ENCODE measurements at regions not wholly inside any gene's neighbourhood (a gene's known extent, or its start where the extent isn't known, plus 50 kb on each side); places are given as distances from the start of the nearest gene placed in this dataset.

GRCh38 chr1:184219414-184219813 lies 167.4 kb upstream of the C1orf21 start:
- no peaks in the 10 kb centered on the region for H3K9me3 Mint-ChIP-seq
- DNase-seq: no peak
- H3K4me3 Mint-ChIP-seq: no peak overlapping the region
- H3K4me1 Mint-ChIP-seq (ENCODE audit: low read depth): peaks cover 1% of the 10 kb centered on the region
- H3K27me3 Mint-ChIP-seq: peaks cover 9% of the 10 kb centered on the region
- H3K36me3 Mint-ChIP-seq (ENCODE audit: low read depth): no peaks in the 10 kb centered on the region
- H3K27ac Mint-ChIP-seq: no peak overlapping the region

DNA sequence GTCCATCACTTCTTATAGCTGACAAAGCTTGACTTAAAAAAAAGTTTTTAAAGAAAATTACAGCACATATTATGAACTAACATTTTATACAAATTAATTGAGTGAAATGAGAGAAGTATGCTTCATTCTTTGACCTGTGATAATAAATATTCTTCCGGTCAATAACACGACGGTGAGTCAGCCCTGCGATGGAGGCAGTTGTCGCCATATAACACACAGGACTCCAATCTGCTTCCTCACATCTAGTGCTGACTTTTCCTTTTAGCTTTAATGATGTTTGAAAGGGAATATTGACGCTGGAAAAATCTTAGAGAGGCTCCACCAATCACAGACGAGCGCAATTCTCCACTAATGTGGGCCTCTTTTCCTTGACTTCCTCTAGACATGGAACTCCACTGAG lies 166.9 kb upstream of the C1orf21 start:
- H3K4me1 Mint-ChIP-seq (ENCODE audit: low read depth): peaks cover 1% of the 10 kb centered on the region
- DNase-seq: no peak
- H3K9me3 Mint-ChIP-seq: no peaks in the 10 kb centered on the region
- no peak overlapping the region for H3K4me3 Mint-ChIP-seq
- no peaks in the 10 kb centered on the region for H3K36me3 Mint-ChIP-seq (ENCODE audit: low read depth)
- H3K27ac Mint-ChIP-seq: no peak overlapping the region
- peaks cover 6% of the 10 kb centered on the region for H3K27me3 Mint-ChIP-seq

- Mint-ChIP-seq H3K9me3 (no peaks in the 10 kb centered on the region), H3K27me3 (peaks cover 5% of the 10 kb centered on the region), H3K4me1 (ENCODE audit: low read depth) (peaks cover 1% of the 10 kb centered on the region), H3K4me3 (no peak overlapping the region), H3K27ac (no peak overlapping the region), H3K36me3 (ENCODE audit: low read depth) (no peaks in the 10 kb centered on the region)
- DNase-seq: no peak
Measured at GRCh38 chr1:184221087-184221486, 165.7 kb upstream of the C1orf21 start.

GRCh38 chr1:184222652-184223052 lies 164.2 kb upstream of the C1orf21 start:
- no peaks in the 10 kb centered on the region for H3K36me3 Mint-ChIP-seq (ENCODE audit: low read depth)
- no peak overlapping the region for H3K4me3 Mint-ChIP-seq
- no peak overlapping the region for H3K27ac Mint-ChIP-seq
- no peaks in the 10 kb centered on the region for H3K9me3 Mint-ChIP-seq
- H3K27me3 Mint-ChIP-seq: peaks cover 5% of the 10 kb centered on the region
- H3K4me1 Mint-ChIP-seq (ENCODE audit: low read depth): peaks cover 1% of the 10 kb centered on the region
- DNase-seq: peak; percentile 53

GRCh38 chr1:184223216-184223615 lies 163.6 kb upstream of the C1orf21 start:
- no peak for DNase-seq
- peaks cover 1% of the 10 kb centered on the region for H3K4me1 Mint-ChIP-seq (ENCODE audit: low read depth)
- H3K9me3 Mint-ChIP-seq: no peaks in the 10 kb centered on the region
- H3K36me3 Mint-ChIP-seq (ENCODE audit: low read depth): no peaks in the 10 kb centered on the region
- H3K27me3 Mint-ChIP-seq: peaks cover 5% of the 10 kb centered on the region
- no peak overlapping the region for H3K4me3 Mint-ChIP-seq
- no peak overlapping the region for H3K27ac Mint-ChIP-seq

DNA sequence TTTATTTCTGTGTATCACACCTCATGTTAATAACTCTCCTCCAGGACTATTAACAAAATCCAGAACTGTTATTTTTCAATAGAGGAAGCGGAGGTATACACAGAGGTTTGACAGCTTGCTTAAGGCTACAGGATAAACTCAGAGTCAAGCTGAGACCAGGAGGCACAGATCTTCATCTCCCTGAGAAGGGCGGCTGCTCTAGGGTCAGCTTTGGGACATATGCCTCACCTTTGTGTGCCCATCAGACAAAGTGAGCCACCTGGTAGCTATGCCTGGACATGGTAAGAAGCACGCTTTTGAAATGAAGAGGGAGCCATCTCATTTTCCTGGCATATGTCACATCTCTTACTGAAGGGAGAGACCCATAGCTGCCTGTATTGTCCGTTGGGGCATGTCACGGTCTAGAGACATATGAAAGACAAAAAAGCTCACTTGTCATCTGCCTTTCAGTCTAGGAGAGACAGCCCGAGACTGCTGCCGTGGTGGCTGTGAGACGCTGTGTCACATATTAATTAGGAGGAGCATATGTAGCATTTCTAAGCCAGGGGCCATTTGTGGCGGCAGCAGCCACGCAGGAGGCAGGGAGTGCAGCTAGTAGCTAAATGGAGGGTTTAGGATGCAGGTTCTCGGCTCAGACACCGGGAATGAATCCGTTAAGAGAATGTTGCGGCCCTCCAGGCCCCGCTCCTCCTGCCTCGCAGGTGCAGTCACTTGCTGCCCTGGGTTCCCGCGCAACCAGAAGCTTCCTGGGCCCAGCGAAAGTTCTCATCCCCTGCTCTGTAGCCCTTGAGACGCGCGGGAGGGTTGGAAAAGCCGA lies 161.3 kb upstream of the C1orf21 start:
- peaks cover 5% of the 10 kb centered on the region for H3K27me3 Mint-ChIP-seq
- H3K36me3 Mint-ChIP-seq (ENCODE audit: low read depth): no peaks in the 10 kb centered on the region
- DNase-seq: no peak
- H3K27ac Mint-ChIP-seq: no peak overlapping the region
- no peaks in the 10 kb centered on the region for H3K9me3 Mint-ChIP-seq
- peaks cover 1% of the 10 kb centered on the region for H3K4me1 Mint-ChIP-seq (ENCODE audit: low read depth)
- no peak overlapping the region for H3K4me3 Mint-ChIP-seq

DNA sequence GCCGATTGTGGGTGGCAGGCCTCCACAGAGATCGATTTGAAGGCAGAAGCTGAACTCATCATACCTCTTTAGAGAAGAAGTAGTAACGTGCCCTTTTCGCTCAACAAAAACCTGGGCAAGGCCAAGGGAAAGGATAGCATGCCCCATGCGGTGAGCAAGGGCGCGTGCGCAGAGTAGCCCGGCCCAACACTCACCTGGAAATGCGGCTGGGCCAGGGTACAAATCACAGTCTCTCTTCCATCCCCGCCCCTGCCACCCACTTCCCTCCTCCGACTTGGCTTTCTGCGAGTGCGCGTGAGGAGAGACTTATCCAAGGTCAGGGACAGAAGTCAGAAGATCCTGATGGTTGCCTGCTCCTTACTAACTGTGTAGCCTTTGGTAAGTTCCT lies 160.7 kb upstream of the C1orf21 start:
- Mint-ChIP-seq H3K4me1 (ENCODE audit: low read depth) (peaks cover 1% of the 10 kb centered on the region), H3K27ac (no peak overlapping the region), H3K4me3 (no peak overlapping the region), H3K9me3 (no peaks in the 10 kb centered on the region), H3K27me3 (peaks cover 5% of the 10 kb centered on the region), H3K36me3 (ENCODE audit: low read depth) (no peaks in the 10 kb centered on the region)
- no peak for DNase-seq

- H3K9me3 Mint-ChIP-seq: no peaks in the 10 kb centered on the region
- DNase-seq: no peak
- no peaks in the 10 kb centered on the region for H3K36me3 Mint-ChIP-seq (ENCODE audit: low read depth)
- H3K4me3 Mint-ChIP-seq: no peak overlapping the region
- peaks cover 13% of the 10 kb centered on the region for H3K27me3 Mint-ChIP-seq
- no peak overlapping the region for H3K27ac Mint-ChIP-seq
- H3K4me1 Mint-ChIP-seq (ENCODE audit: low read depth): no peaks in the 10 kb centered on the region
Measured at GRCh38 chr1:184228558-184228957, 158.3 kb upstream of the C1orf21 start.

- Mint-ChIP-seq H3K9me3 (peaks cover 2% of the 10 kb centered on the region), H3K36me3 (ENCODE audit: low read depth) (no peaks in the 10 kb centered on the region), H3K4me1 (ENCODE audit: low read depth) (no peaks in the 10 kb centered on the region), H3K4me3 (no peak overlapping the region), H3K27ac (no peak overlapping the region), H3K27me3 (peaks cover 18% of the 10 kb centered on the region)
- DNase-seq: no peak
Measured at GRCh38 chr1:184237588-184237987, 149.2 kb upstream of the C1orf21 start.

- DNase-seq: no peak
- Mint-ChIP-seq H3K4me3 (no peak overlapping the region), H3K9me3 (no peaks in the 10 kb centered on the region), H3K36me3 (ENCODE audit: low read depth) (no peaks in the 10 kb centered on the region), H3K27ac (no peak overlapping the region), H3K27me3 (peaks cover 14% of the 10 kb centered on the region), H3K4me1 (ENCODE audit: low read depth) (no peaks in the 10 kb centered on the region)
Measured at GRCh38 chr1:184241446-184241845, 145.4 kb upstream of the C1orf21 start.

GRCh38 chr1:184242507-184242943 lies 144.3 kb upstream of the C1orf21 start:
- H3K4me1 Mint-ChIP-seq (ENCODE audit: low read depth): no peaks in the 10 kb centered on the region
- no peaks in the 10 kb centered on the region for H3K36me3 Mint-ChIP-seq (ENCODE audit: low read depth)
- H3K27ac Mint-ChIP-seq: no peak overlapping the region
- no peak overlapping the region for H3K4me3 Mint-ChIP-seq
- no peak for DNase-seq
- peaks cover 22% of the 10 kb centered on the region for H3K27me3 Mint-ChIP-seq
- no peaks in the 10 kb centered on the region for H3K9me3 Mint-ChIP-seq

DNA sequence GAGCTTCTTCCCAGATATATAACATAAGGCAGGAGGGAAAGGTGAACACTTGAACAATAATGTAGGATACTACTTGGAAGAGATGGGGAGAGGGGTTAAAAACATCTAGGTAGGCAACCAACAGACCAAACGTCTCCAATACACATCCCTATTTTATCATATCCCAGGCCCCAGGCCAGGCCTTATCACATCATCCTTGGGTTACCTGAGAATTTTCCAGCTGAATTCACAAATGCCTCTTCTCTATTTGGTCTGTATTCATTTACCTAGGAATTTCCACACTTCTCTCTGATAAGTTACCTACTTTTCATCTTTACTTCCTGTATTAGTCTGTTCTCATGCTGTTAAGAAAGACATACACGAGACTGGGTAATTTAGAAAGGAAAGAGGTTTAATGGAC lies 141.9 kb upstream of the C1orf21 start:
- no peak overlapping the region for H3K27ac Mint-ChIP-seq
- no peak for DNase-seq
- no peaks in the 10 kb centered on the region for H3K9me3 Mint-ChIP-seq
- peaks cover 24% of the 10 kb centered on the region for H3K27me3 Mint-ChIP-seq
- no peaks in the 10 kb centered on the region for H3K36me3 Mint-ChIP-seq (ENCODE audit: low read depth)
- H3K4me3 Mint-ChIP-seq: no peak overlapping the region
- no peaks in the 10 kb centered on the region for H3K4me1 Mint-ChIP-seq (ENCODE audit: low read depth)

GRCh38 chr1:184247671-184248070 lies 139.2 kb upstream of the C1orf21 start:
- H3K27me3 Mint-ChIP-seq: peaks cover 30% of the 10 kb centered on the region

GRCh38 chr1:184253921-184254320 lies 132.9 kb upstream of the C1orf21 start:
- H3K36me3 Mint-ChIP-seq (ENCODE audit: low read depth): no peaks in the 10 kb centered on the region
- peaks cover 15% of the 10 kb centered on the region for H3K27me3 Mint-ChIP-seq
- DNase-seq: no peak
- H3K9me3 Mint-ChIP-seq: no peaks in the 10 kb centered on the region
- no peak overlapping the region for H3K4me3 Mint-ChIP-seq
- no peaks in the 10 kb centered on the region for H3K4me1 Mint-ChIP-seq (ENCODE audit: low read depth)
- no peak overlapping the region for H3K27ac Mint-ChIP-seq

More at GRCh38 chr1:184247671-184248070, 139.2 kb upstream of the C1orf21 start:
- Mint-ChIP-seq H3K27ac (no peak overlapping the region), H3K4me1 (ENCODE audit: low read depth) (no peaks in the 10 kb centered on the region), H3K36me3 (ENCODE audit: low read depth) (no peaks in the 10 kb centered on the region), H3K9me3 (no peaks in the 10 kb centered on the region), H3K4me3 (no peak overlapping the region)
- DNase-seq: no peak

- no peak for DNase-seq
- no peaks in the 10 kb centered on the region for H3K4me1 Mint-ChIP-seq (ENCODE audit: low read depth)
- H3K9me3 Mint-ChIP-seq: no peaks in the 10 kb centered on the region
- no peak overlapping the region for H3K27ac Mint-ChIP-seq
- peaks cover 23% of the 10 kb centered on the region for H3K27me3 Mint-ChIP-seq
- H3K36me3 Mint-ChIP-seq (ENCODE audit: low read depth): no peaks in the 10 kb centered on the region
- H3K4me3 Mint-ChIP-seq: no peak overlapping the region
Measured at GRCh38 chr1:184254849-184255248, 132.0 kb upstream of the C1orf21 start.

All from activated T-cell treated with anti-CD3 and anti-CD28 coated beads, Interleukin-2, amount 50 U/mL, for 24 hours (primary cell).